Pancreas (tissue), 10 donors: ENCODE measurements at regions not wholly inside any gene's neighbourhood (a gene's known extent, or its start where the extent isn't known, plus 50 kb on each side); places are given as distances from the start of the nearest gene placed in this dataset.

Experiments
- ATAC-seq, 4 donors: fragments of 200-7000 bp; cut with Tn5 transposase; one replicate each; pipeline versions ENCODE4 v1.8.0 to v1.9.1; 2020; ENCODE audit warnings: mild to moderate bottlenecking in 4 of 4, moderate library complexity in 4 of 4
- DNase-seq, 6 donors: peaks; one replicate each; pipeline ENCODE4 v3.0.0-alpha.2; 2020
- FAIRE-seq: peaks from 2 replicates; lab custom pipeline; 2012; peaks lifted over from hg19 to GRCh38; lab: Jason Lieb, UNC
- H3K27ac ChIP-seq, 4 donors: fragments of 200-600 bp; sonication (generic); 1 replicate in 3 of 4; 2 replicates in 1 of 4; pipeline versions ENCODE4 v1.5.0 to v1.8.0; 2020
- H3K27me3 ChIP-seq, 4 donors: fragments of 200-600 bp; one replicate each; pipeline ENCODE4 v1.8.0; 2021
- H3K36me3 ChIP-seq, 3 donors: fragments of 200-600 bp; sonication (generic) in 1 of 3; one replicate each; pipeline versions ENCODE4 v1.5.0 to v1.8.0; 2020 to 2021
- H3K4me1 ChIP-seq, 3 donors: fragments of 200-600 bp; one replicate each; pipeline ENCODE4 v1.8.0; 2021
- H3K4me3 ChIP-seq, 4 donors: fragments of 200-600 bp; sonication (generic) in 2 of 4; one replicate each; pipeline versions ENCODE4 v1.5.0 to v1.8.0; 2020 to 2021
- H3K9me3 ChIP-seq, 4 donors: fragments of 200-600 bp; one replicate each; pipeline ENCODE4 v1.8.0; 2021
- CTCF ChIP-seq, 4 donors: fragments of 200-600 bp; sonication (generic) in 3 of 4; IDR thresholded peaks; one replicate each; pipeline versions ENCODE4 v1.5.0 to v1.8.0; 2021; ENCODE audit warnings: antibody characterized with exemption in 4 of 4
- WGBS, 2 donors: extraction: QIAGEN DNeasy Blood & Tissue Kit; methylation state at CpG; one replicate each; pipeline ENCODE4 v1.1.7; 2013; 5-methylcytosine and 5-hydroxymethylcytosine counted together
- intact Hi-C, 3 donors: fragments of 100-400 bp; cut with DNase I; formaldehyde crosslinking; loops; one replicate each; pipeline versions ENCODE4 v1.11.1 to v1.14.2; 2022
- donor health status: healthy with polysubstance abuse.
- donor health status: DM: no; HTN: no; CAD: no; lungs with moderate emphysema.
- donor health status: DM: no; HTN: no; CAD: no.
- donor health status: control.
- donor health status: control.
- donor health status: Bipolar disorder and iron deficiency.
- donor health status: DM: yes; HTN: yes; CAD: no.
- donor health status: DM: no; HTN: no; CAD: no.
- donor health status: DM: no; HTN: no; CAD: no.
- donor health status: DM: yes; HTN: yes; CAD: no.

- intact Hi-C loops: no loop called here
- Histone ChIP-seq H3K27ac (no peak overlapping the region), H3K4me1 (no peaks in the 10 kb centered on the region), H3K27me3 (no peaks in the 10 kb centered on the region), H3K36me3 (no peaks in the 10 kb centered on the region), H3K4me3 (no peak overlapping the region), H3K9me3 (no peaks in the 10 kb centered on the region)
- WGBS, 2 donors: 27 to 43% methylated on average over 2 of the region's 2 CpGs
- TF ChIP-seq CTCF (IDR thresholded peaks at IDR 0.05): no peak
- ATAC-seq (no peak), DNase-seq (no peak), FAIRE-seq (no peak)
These were observed 308.8 kb upstream of the HS3ST5 start for GRCh38 chr6:114651611-114652010.

- no peaks in the 10 kb centered on the region for H3K36me3 ChIP-seq
- H3K27me3 ChIP-seq: no peaks in the 10 kb centered on the region
- H3K27ac ChIP-seq: no peak overlapping the region
- no peak for ATAC-seq
- no peaks in the 10 kb centered on the region for H3K4me1 ChIP-seq
- no peak for FAIRE-seq
- TF ChIP-seq CTCF (IDR thresholded peaks at IDR 0.05): no peak
- intact Hi-C loops: no loop called here
- no peak for DNase-seq
- 54 to 63% methylated on average over 2 of the region's 2 CpGs for WGBS, 2 donors
- no peak overlapping the region for H3K4me3 ChIP-seq
- no peaks in the 10 kb centered on the region for H3K9me3 ChIP-seq
These were observed 308.1 kb upstream of the HS3ST5 start for GRCh38 chr6:114650891-114651290.

- H3K4me3 ChIP-seq: no peak overlapping the region
- FAIRE-seq: no peak
- peak in 2 of 4 donors; percentile 54 to 55 for ATAC-seq
- no peak overlapping the region for H3K27ac ChIP-seq
- TF ChIP-seq CTCF (IDR thresholded peaks at IDR 0.05): no peak
- H3K27me3 ChIP-seq: no peaks in the 10 kb centered on the region
- intact Hi-C loops: no loop called here
- H3K36me3 ChIP-seq: no peaks in the 10 kb centered on the region
- DNase-seq: no peak
- no peaks in the 10 kb centered on the region for H3K4me1 ChIP-seq
- H3K9me3 ChIP-seq: no peaks in the 10 kb centered on the region
- 32 to 33% methylated on average over 2 of the region's 2 CpGs for WGBS, 2 donors
These were observed 306.5 kb upstream of the HS3ST5 start for GRCh38 chr6:114649298-114649697.

GRCh38 chr6:114648847-114649246, 306.0 kb upstream of the HS3ST5 start:
- TF ChIP-seq CTCF (IDR thresholded peaks at IDR 0.05): no peak
- 40% methylated on average over 2 of the region's 2 CpGs for WGBS, 2 donors
- Histone ChIP-seq H3K27me3 (no peaks in the 10 kb centered on the region), H3K4me3 (no peak overlapping the region), H3K9me3 (no peaks in the 10 kb centered on the region), H3K27ac (no peak overlapping the region), H3K4me1 (no peaks in the 10 kb centered on the region), H3K36me3 (no peaks in the 10 kb centered on the region)
- no peak for DNase-seq
- FAIRE-seq: no peak
- intact Hi-C loops: no loop called here
- peak in 1 of 4 donors; percentile 54 for ATAC-seq

- Histone ChIP-seq H3K27ac (no peak overlapping the region), H3K4me1 (no peaks in the 10 kb centered on the region), H3K36me3 (no peaks in the 10 kb centered on the region), H3K9me3 (no peaks in the 10 kb centered on the region), H3K27me3 (no peaks in the 10 kb centered on the region), H3K4me3 (no peak overlapping the region)
- 35 to 45% methylated on average over 4 of the region's 4 CpGs for WGBS, 2 donors
- TF ChIP-seq CTCF (IDR thresholded peaks at IDR 0.05): no peak
- FAIRE-seq (no peak), DNase-seq (no peak), ATAC-seq (no peak)
- intact Hi-C loops: no loop called here
These were observed 295.5 kb upstream of the HS3ST5 start for GRCh38 chr6:114638341-114638740.
